HEK293 (cell line): ENCODE measurements at regions not wholly inside any gene's neighbourhood (a gene's known extent, or its start where the extent isn't known, plus 50 kb on each side); places are given as distances from the start of the nearest gene placed in this dataset.

Source experiments
- CTCF ChIA-PET: fragments of 350-600 bp; formaldehyde crosslinking; extraction: SDS; loops from one replicate; lab custom pipeline; 2021; ENCODE audit warnings: antibody characterized with exemption; lab: Yijun Ruan, JAX
- POLR2A ChIA-PET: fragments of 300-600 bp; formaldehyde crosslinking; extraction: SDS; loops from one replicate; lab custom pipeline; 2020; ENCODE audit warnings: antibody characterized with exemption, inconsistent platforms; lab: Yijun Ruan, JAX
- H3K27ac ChIP-seq: fragments of 200-500 bp; sonication (Bioruptor generic); 2 replicates; pipeline ENCODE4 v1.5.1; 2014; ENCODE audit warnings: low read depth, low read length, control low read depth, inconsistent platforms; ENCODE audit errors: extremely low read depth
- H3K36me3 ChIP-seq, 2 experiments: fragments of 200-500 bp in 1 of 2; sonication (Bioruptor generic) in 1 of 2; 1 replicate in 1 of 2; 2 replicates in 1 of 2; pipeline ENCODE4 v1.5.1; 2014 to 2017; ENCODE audit warnings: inconsistent platforms in 2 of 2, low read length in 2 of 2; ENCODE audit not compliant: control insufficient read depth in 2 of 2, insufficient read depth in 1 of 2
- H3K4me1 ChIP-seq: fragments of 200-500 bp; sonication (Bioruptor generic); 2 replicates; pipeline ENCODE4 v1.5.1; 2014; ENCODE audit warnings: mild to moderate bottlenecking, low read length, inconsistent platforms; ENCODE audit not compliant: control insufficient read depth, insufficient read depth
- H3K4me3 ChIP-seq: 2 replicates; pipeline ENCODE4 v1.5.1; 2011; ENCODE audit warnings: low read depth, mild to moderate bottlenecking, control low read depth, low read length, moderate library complexity
- H3K9me3 ChIP-seq: fragments of 200-500 bp; sonication (Bioruptor generic); 2 replicates; pipeline ENCODE4 v1.5.1; 2014; ENCODE audit warnings: low read depth, low read length, inconsistent platforms; ENCODE audit not compliant: control insufficient read depth, insufficient read depth
- MZF1 ChIP-seq: fragments of 450-650 bp; formaldehyde crosslinking; IDR thresholded peaks from 2 replicates; pipeline ENCODE4 v1.5.1; 2017; ENCODE audit warnings: missing biosample characterization, missing genetic modification characterization, borderline replicate concordance
- PRDM10 ChIP-seq: fragments of 450-650 bp; formaldehyde crosslinking; IDR thresholded peaks from 2 replicates; pipeline ENCODE4 v1.5.1; 2016; ENCODE audit warnings: missing biosample characterization, missing genetic modification characterization
- SALL2 ChIP-seq: fragments of 450-650 bp; formaldehyde crosslinking; IDR thresholded peaks from 2 replicates; pipeline ENCODE4 v1.5.0; 2017; ENCODE audit warnings: missing biosample characterization, mild to moderate bottlenecking, missing genetic modification characterization, borderline replicate concordance
- ZIC2 ChIP-seq: fragments of 450-650 bp; formaldehyde crosslinking; IDR thresholded peaks from 2 replicates; pipeline ENCODE4 v1.5.1; 2016; ENCODE audit warnings: missing biosample characterization, missing genetic modification characterization
- ZNF18 ChIP-seq: fragments of 450-650 bp; formaldehyde crosslinking; IDR thresholded peaks from 2 replicates; pipeline ENCODE4 v1.5.1; 2016; ENCODE audit warnings: missing biosample characterization, missing genetic modification characterization
- ZNF19 ChIP-seq: fragments of 450-650 bp; formaldehyde crosslinking; IDR thresholded peaks from 2 replicates; pipeline ENCODE4; 2016; ENCODE audit warnings: missing biosample characterization, missing genetic modification characterization, low read depth
- ZNF211 ChIP-seq: fragments of 450-650 bp; formaldehyde crosslinking; IDR thresholded peaks from 2 replicates; pipeline ENCODE4 v1.5.1; 2016; ENCODE audit warnings: low read depth, missing biosample characterization, missing genetic modification characterization
- ZNF280C ChIP-seq: fragments of 450-650 bp; formaldehyde crosslinking; IDR thresholded peaks from 2 replicates; pipeline ENCODE4 v1.5.1; 2016; ENCODE audit warnings: missing biosample characterization, missing genetic modification characterization
- ZNF394 ChIP-seq: fragments of 450-650 bp; formaldehyde crosslinking; IDR thresholded peaks from 2 replicates; pipeline ENCODE4 v1.5.1; 2016; ENCODE audit warnings: missing biosample characterization, missing genetic modification characterization, mild to moderate bottlenecking, moderate library complexity, borderline replicate concordance
- ZNF423 ChIP-seq: fragments of 450-650 bp; formaldehyde crosslinking; IDR thresholded peaks from 2 replicates; pipeline ENCODE4 v1.5.1; 2016; ENCODE audit warnings: missing biosample characterization, missing genetic modification characterization
- ZNF433 ChIP-seq: fragments of 450-650 bp; formaldehyde crosslinking; IDR thresholded peaks from 2 replicates; pipeline ENCODE4 v1.5.1; 2016; ENCODE audit warnings: missing biosample characterization, missing genetic modification characterization, low read depth
- ZNF501 ChIP-seq: fragments of 450-650 bp; formaldehyde crosslinking; IDR thresholded peaks from 2 replicates; pipeline ENCODE4 v1.5.1; 2016; ENCODE audit warnings: missing biosample characterization, missing genetic modification characterization
- ZNF513 ChIP-seq: fragments of 450-650 bp; IDR thresholded peaks from 2 replicates; pipeline ENCODE4 v1.5.1; 2018; ENCODE audit warnings: missing biosample characterization, missing genetic modification characterization
- ZNF580 ChIP-seq: fragments of 450-650 bp; formaldehyde crosslinking; IDR thresholded peaks from 2 replicates; pipeline ENCODE4 v1.5.1; 2016; ENCODE audit warnings: missing biosample characterization, missing genetic modification characterization
- ZNF585B ChIP-seq: fragments of 450-650 bp; formaldehyde crosslinking; IDR thresholded peaks from 2 replicates; pipeline ENCODE4 v1.5.1; 2016; ENCODE audit warnings: missing biosample characterization, missing genetic modification characterization
- ZNF658 ChIP-seq: fragments of 450-650 bp; formaldehyde crosslinking; IDR thresholded peaks from 2 replicates; pipeline ENCODE4; 2016; ENCODE audit warnings: missing biosample characterization, missing genetic modification characterization
- ZNF701 ChIP-seq: fragments of 450-650 bp; formaldehyde crosslinking; IDR thresholded peaks from 2 replicates; pipeline ENCODE4 v1.5.1; 2016; ENCODE audit warnings: missing biosample characterization, missing genetic modification characterization
- ZNF747 ChIP-seq: fragments of 450-650 bp; formaldehyde crosslinking; IDR thresholded peaks from 2 replicates; pipeline ENCODE4 v1.5.1; 2016; ENCODE audit warnings: missing biosample characterization, missing genetic modification characterization
- ZNF830 ChIP-seq: fragments of 450-650 bp; IDR thresholded peaks from 2 replicates; pipeline ENCODE4 v1.5.0; 2018; ENCODE audit warnings: missing biosample characterization, missing genetic modification characterization, low read depth, mild to moderate bottlenecking, moderate library complexity
- ZSCAN23 ChIP-seq: fragments of 450-650 bp; formaldehyde crosslinking; IDR thresholded peaks from 2 replicates; pipeline ENCODE4 v1.5.1; 2016; ENCODE audit warnings: missing biosample characterization, missing genetic modification characterization

DNA sequence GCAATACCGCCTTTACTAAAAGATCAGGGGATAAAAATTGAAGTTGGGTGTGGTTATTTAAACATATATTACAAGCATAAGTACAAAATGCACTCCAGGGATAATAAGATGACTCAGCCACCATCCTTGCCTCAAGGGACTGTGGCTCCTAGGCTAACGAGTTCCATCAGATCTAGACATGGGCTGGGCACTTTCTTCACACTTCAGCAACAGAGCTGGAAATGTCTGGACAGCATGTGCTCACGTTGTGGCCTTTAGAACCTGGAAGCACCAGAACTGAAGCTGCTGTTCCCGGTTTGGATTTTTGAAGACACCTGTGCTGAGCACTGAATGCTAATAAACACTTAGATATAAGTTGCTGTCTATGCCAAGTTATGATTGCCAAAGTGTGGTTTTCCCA, 384.2 kb upstream of the SALL3 start:
- H3K27ac ChIP-seq: no peak overlapping the region
- TF ChIP-seq ZNF747 (tag by site-specific recombination) (no peak), ZNF280C (no peak), ZNF423 (tag by site-specific recombination) (no peak), ZNF585B (tag by site-specific recombination) (no peak), MZF1 (no peak)
- TF ChIP-seq, all 188 proteins: peak for 0
- Histone ChIP-seq H3K9me3 (no peaks in the 10 kb centered on the region), H3K4me3 (no peak overlapping the region), H3K36me3 (no peaks in the 10 kb centered on the region), H3K4me1 (peaks cover 4% of the 10 kb centered on the region; the same call in 1 of the 2 replicates)
- ChIA-PET POLR2A (no interaction called here), CTCF (interaction anchor here (0.7 kb wide), 1 partner anchor 1012 kb away, joined by 3 read pairs; no protein-coding TSS in a partner anchor)

DNA sequence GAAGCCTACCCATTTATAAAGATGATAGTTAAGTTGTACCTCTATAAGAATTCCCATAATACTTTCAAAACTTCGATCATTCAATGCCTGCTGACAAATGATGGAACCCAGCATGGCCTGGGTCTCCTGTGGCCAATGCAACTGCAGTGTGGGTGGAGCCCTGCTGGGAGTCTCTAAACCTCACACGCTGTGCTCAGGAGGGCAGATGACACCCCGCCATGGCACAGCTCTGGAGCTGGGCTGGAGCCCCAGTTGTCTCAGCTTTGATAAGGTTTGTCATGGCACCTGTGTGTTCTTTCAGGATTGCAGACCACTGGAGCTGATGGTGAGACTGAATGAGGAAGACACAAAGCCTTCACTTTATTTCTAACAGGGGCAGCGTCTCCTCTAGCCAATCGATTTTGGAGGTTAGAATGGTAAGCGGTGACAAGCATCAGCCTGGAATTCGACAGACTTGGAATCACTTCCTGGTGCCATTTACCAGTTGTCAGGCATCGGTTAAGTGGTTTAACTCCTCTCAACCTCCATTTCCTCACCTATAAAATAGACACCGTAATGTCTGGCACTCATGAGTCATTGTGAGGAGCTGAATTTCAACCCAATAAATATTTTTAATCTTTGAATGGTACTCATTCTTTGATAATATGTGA, 383.6 kb upstream of the SALL3 start:
- H3K27ac ChIP-seq: no peak overlapping the region
- peaks cover 4% of the 10 kb centered on the region; the same call in 1 of the 2 replicates for H3K4me1 ChIP-seq
- CTCF ChIA-PET: interaction anchor here (0.6 to 0.7 kb wide), 2 partner anchors 107 to 1012 kb away, joined by 3 read pairs; no protein-coding TSS in a partner anchor
- TF ChIP-seq ZNF501 (tag by site-specific recombination) (no peak), ZNF211 (tag by site-specific recombination) (no peak), PRDM10 (no peak), ZNF830 (tag by site-specific recombination) (no peak), ZNF513 (tag by site-specific recombination) (no peak), ZNF658 (tag by site-specific recombination) (no peak), ZNF433 (tag by site-specific recombination) (no peak), ZNF394 (no peak), ZSCAN23 (tag by site-specific recombination) (no peak), ZNF18 (tag by site-specific recombination) (no peak), ZNF580 (no peak), SALL2 (tag by site-specific recombination) (no peak), ZNF19 (tag by site-specific recombination) (no peak), ZNF701 (tag by site-specific recombination) (no peak), ZIC2 (no peak)
- no peak overlapping the region for H3K4me3 ChIP-seq
- no peaks in the 10 kb centered on the region for H3K36me3 ChIP-seq
- POLR2A ChIA-PET: no interaction called here
- H3K9me3 ChIP-seq: no peaks in the 10 kb centered on the region
